OCI-LY3 (cell line): ENCODE measurements at regions not wholly inside any gene's neighbourhood (a gene's known extent, or its start where the extent isn't known, plus 50 kb on each side); places are given as distances from the start of the nearest gene placed in this dataset.

Experiments
- H2AFZ ChIP-seq: fragments of 200-600, 300-600 bp; shearing (Covaris generic); 2 replicates; pipeline ENCODE4 v1.6.0; 2014; ENCODE audit warnings: antibody characterized with exemption, low read depth, low read length
- H3K27ac ChIP-seq: fragments of 200-600, 300-600 bp; sonication (generic); 2 replicates; pipeline ENCODE4 v1.5.1; 2014; ENCODE audit warnings: mild to moderate bottlenecking, low read length, moderate library complexity, mixed read lengths
- H3K27me3 ChIP-seq: fragments of 200-600, 300-600 bp; sonication (generic); 2 replicates; pipeline ENCODE4 v1.6.1; 2014; ENCODE audit warnings: low read depth, low read length, mixed read lengths
- H3K36me3 ChIP-seq: fragments of 200-600, 300-600 bp; sonication (generic); replicated peaks from 2 replicates; pipeline ENCODE3; 2014; ENCODE audit warnings: low read depth, low read length, mixed read lengths
- H3K4me1 ChIP-seq: fragments of 300-600, 200-600 bp; sonication (generic); 2 replicates; pipeline ENCODE4 v1.6.1; 2014; ENCODE audit warnings: low read length, mixed read lengths
- H3K4me2 ChIP-seq: fragments of 200-600, 300-600 bp; sonication (generic); 2 replicates; pipeline ENCODE4 v1.6.1; 2014; ENCODE audit warnings: low read length, mixed read lengths
- H3K4me3 ChIP-seq: fragments of 300-600, 200-600 bp; sonication (generic); 2 replicates; pipeline ENCODE4 v1.5.1; 2014; ENCODE audit warnings: antibody characterized with exemption, mild to moderate bottlenecking, low read length, moderate library complexity
- H3K79me2 ChIP-seq: fragments of 300-600, 200-600 bp; shearing (Covaris generic); 2 replicates; pipeline ENCODE4 v1.6.1; 2014; ENCODE audit warnings: mild to moderate bottlenecking, low read length, mixed read lengths
- H3K9ac ChIP-seq: fragments of 300-600, 200-600 bp; shearing (Covaris generic); 2 replicates; pipeline ENCODE4 v1.6.0; 2014; ENCODE audit warnings: mild to moderate bottlenecking, low read length, moderate library complexity
- H3K9me3 ChIP-seq: fragments of 200-600, 300-600 bp; shearing (Covaris generic); 2 replicates; pipeline ENCODE4 v1.6.1; 2014; ENCODE audit warnings: low read length, mixed read lengths; ENCODE audit not compliant: insufficient read depth
- H4K20me1 ChIP-seq: fragments of 200-600, 300-600 bp; sonication (generic); 2 replicates; pipeline ENCODE4 v1.6.1; 2016; ENCODE audit warnings: low read length, mixed read lengths; ENCODE audit not compliant: insufficient read depth
- EZH2phosphoT487 ChIP-seq: fragments of 200-600 bp; shearing (Covaris generic); IDR thresholded peaks from 2 replicates; pipeline ENCODE4 v1.6.1; 2018; ENCODE audit warnings: antibody characterized with exemption, mixed run types, low read depth
- TF ChIP-seq, protein P1 (sequence below): fragments of 200-600, 300-600 bp; sonication (generic); IDR thresholded peaks from 2 replicates; pipeline ENCODE4 v1.5.1; 2014; ENCODE audit warnings: antibody characterized with exemption, low read length, low read depth

DNA sequence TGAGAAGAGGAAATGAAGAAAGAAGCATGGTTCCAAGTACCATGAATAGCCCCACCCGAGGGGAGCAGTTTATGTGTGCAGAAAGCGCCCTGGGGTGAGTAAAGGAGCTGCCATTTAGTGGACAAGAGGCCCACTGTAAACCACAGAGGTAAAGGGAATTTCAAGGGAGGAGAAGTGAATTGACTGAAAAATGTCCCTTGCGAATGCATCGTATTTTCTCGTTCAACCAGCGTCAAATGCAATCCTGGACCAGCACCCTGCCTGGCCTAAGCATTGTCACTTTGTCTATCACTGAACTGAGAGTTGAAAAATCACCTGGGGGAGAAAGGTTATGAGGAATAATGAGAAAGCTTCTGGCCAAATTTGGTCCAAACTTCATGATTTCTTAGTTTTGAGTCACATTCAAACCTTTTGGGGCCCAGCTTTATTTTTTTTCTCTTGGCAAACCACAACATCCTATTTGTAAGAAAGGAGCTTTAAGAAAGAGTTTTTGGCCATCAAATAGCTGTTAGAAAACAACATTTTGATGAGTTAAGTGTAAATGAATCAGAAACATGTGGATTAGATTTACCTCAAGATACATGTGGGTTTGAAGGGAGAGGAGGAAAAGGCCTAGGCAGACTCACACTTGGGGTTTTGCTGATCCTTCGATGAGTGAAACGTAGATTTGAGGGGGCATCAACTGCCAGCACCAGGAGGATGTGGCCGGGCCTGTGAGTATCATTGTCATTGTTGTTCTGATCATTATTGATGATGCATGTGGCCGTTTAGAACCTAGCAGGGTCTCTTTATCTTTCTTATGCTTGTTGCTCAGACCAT lies 214.0 kb downstream of the CLIC5 start:
- H3K79me2 ChIP-seq: no peaks in the 10 kb centered on the region
- H3K4me2 ChIP-seq: no peak overlapping the region
- no peaks in the 10 kb centered on the region; the same call in 1 of the 2 replicates for H3K9me3 ChIP-seq
- H3K4me1 ChIP-seq: peaks cover 4% of the 10 kb centered on the region; the same call in 1 of the 2 replicates
- H3K27ac ChIP-seq: no peak overlapping the region
- no peaks in the 10 kb centered on the region for H3K36me3 ChIP-seq
- H3K4me3 ChIP-seq: no peak overlapping the region
- TF ChIP-seq EZH2phosphoT487: no peak
- TF ChIP-seq, protein P1, sequence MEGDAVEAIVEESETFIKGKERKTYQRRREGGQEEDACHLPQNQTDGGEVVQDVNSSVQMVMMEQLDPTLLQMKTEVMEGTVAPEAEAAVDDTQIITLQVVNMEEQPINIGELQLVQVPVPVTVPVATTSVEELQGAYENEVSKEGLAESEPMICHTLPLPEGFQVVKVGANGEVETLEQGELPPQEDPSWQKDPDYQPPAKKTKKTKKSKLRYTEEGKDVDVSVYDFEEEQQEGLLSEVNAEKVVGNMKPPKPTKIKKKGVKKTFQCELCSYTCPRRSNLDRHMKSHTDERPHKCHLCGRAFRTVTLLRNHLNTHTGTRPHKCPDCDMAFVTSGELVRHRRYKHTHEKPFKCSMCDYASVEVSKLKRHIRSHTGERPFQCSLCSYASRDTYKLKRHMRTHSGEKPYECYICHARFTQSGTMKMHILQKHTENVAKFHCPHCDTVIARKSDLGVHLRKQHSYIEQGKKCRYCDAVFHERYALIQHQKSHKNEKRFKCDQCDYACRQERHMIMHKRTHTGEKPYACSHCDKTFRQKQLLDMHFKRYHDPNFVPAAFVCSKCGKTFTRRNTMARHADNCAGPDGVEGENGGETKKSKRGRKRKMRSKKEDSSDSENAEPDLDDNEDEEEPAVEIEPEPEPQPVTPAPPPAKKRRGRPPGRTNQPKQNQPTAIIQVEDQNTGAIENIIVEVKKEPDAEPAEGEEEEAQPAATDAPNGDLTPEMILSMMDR: no peak
- H3K27me3 ChIP-seq: peaks cover 30% of the 10 kb centered on the region
- no peaks in the 10 kb centered on the region for H4K20me1 ChIP-seq
- no peak overlapping the region for H3K9ac ChIP-seq
- no peak overlapping the region for H2AFZ ChIP-seq

DNA sequence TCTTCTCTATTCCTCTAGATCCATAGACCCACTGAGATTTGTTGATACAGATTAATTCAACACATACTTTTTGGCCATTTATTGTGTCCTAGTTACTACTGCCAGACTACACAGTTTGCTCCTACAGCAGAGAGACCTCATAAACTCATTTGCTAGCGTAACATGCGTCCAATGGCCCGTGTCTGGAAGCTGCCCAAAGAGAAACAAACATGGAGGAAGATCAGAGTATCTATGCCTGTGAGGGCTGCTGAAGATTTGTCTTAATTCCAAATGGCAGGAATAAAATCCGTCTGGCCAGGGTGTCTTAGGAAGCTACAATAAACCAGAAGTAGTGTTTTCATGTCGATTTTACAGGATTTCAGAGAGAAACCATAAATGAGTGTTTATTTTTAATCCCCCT lies 214.7 kb downstream of the CLIC5 start:
- Histone ChIP-seq H3K79me2 (no peaks in the 10 kb centered on the region), H3K4me3 (no peak overlapping the region), H3K4me1 (peaks cover 4% of the 10 kb centered on the region; the same call in 1 of the 2 replicates), H3K27me3 (peaks cover 24% of the 10 kb centered on the region), H3K36me3 (no peaks in the 10 kb centered on the region), H3K9ac (no peak overlapping the region), H3K9me3 (no peaks in the 10 kb centered on the region), H2AFZ (no peak overlapping the region), H4K20me1 (no peaks in the 10 kb centered on the region), H3K4me2 (no peak overlapping the region), H3K27ac (no peak overlapping the region)
- TF ChIP-seq, protein P1: no peak
- no peak for TF ChIP-seq EZH2phosphoT487

DNA sequence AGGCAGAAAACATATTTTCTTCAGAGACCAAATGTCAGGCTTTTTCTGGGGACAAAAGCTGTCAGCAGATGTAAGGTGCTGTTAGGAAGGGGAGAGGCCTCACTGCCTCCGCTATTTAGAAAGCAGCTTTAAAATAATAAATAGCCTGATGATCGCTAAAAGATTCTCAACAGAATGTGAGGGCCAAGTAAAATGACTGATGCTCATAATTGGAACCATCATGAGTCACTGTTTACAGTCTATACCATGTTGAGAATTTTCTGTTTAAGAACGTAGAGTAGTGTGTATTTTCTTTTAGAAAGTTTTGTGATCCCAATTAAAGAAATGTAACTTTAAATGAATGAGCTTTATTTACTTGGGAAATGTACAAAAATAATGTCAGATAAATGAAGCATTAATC lies 220.0 kb downstream of the CLIC5 start:
- no peak overlapping the region for H3K9ac ChIP-seq
- TF ChIP-seq, protein P1: no peak
- no peak for TF ChIP-seq EZH2phosphoT487
- H3K4me3 ChIP-seq: no peak overlapping the region
- no peaks in the 10 kb centered on the region for H3K36me3 ChIP-seq
- no peaks in the 10 kb centered on the region for H3K4me1 ChIP-seq
- H3K27ac ChIP-seq: no peak overlapping the region
- no peaks in the 10 kb centered on the region for H3K9me3 ChIP-seq
- no peaks in the 10 kb centered on the region for H3K79me2 ChIP-seq
- peaks cover 40% of the 10 kb centered on the region for H3K27me3 ChIP-seq
- H2AFZ ChIP-seq: no peak overlapping the region
- no peak overlapping the region for H3K4me2 ChIP-seq
- no peaks in the 10 kb centered on the region for H4K20me1 ChIP-seq

DNA sequence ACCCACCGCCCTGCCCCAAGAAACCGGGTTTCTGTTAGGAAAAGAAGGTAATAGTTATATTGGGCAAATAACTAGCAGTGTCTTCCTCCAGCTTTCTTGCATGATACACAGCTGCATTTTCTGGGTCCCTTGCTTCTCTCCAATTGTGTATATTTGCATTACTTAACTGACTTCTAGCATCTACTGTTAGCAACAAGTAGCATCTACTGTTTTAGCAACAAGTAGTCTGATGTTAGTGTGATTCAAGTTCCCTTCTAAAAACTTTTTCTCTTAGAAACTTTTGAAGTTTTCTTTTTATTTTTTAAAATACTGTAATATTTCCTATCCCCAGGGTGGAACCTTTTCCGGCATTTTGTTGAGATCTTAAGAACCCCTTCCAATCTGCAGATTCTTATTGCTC lies 221.2 kb downstream of the CLIC5 start:
- Histone ChIP-seq H3K4me1 (no peaks in the 10 kb centered on the region), H4K20me1 (no peaks in the 10 kb centered on the region), H3K36me3 (no peaks in the 10 kb centered on the region), H3K4me2 (no peak overlapping the region), H3K79me2 (no peaks in the 10 kb centered on the region), H3K4me3 (no peak overlapping the region), H3K9ac (no peak overlapping the region), H3K9me3 (no peaks in the 10 kb centered on the region), H3K27me3 (peaks cover 43% of the 10 kb centered on the region), H2AFZ (no peak overlapping the region), H3K27ac (no peak overlapping the region)
- no peak for TF ChIP-seq EZH2phosphoT487
- TF ChIP-seq, protein P1: no peak
